ENCODE measurements at regions not wholly inside any gene's neighbourhood (a gene's known extent, or its start where the extent isn't known, plus 50 kb on each side); places are given as distances from the start of the nearest gene placed in this dataset.

DNA sequence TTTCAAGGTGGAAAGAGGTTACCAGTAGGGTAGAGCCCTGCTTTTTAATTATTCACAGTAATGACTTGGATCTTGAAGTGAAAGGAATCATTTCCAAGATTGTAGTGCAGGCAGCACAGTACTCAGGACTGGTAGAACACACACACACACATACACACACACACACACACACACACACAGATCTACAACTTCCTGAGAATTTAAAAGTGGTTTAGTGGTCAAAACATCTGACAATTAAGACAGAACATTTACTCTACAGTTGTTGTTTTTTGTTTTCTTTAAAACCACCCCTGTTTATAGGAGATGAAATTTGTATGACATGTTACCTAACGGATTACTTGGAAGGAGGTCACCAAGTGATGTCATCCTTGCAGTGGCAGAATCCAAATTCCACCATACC lies 146.7 kb upstream of the VRK2 start:
- DNase-seq: no peak

DNA sequence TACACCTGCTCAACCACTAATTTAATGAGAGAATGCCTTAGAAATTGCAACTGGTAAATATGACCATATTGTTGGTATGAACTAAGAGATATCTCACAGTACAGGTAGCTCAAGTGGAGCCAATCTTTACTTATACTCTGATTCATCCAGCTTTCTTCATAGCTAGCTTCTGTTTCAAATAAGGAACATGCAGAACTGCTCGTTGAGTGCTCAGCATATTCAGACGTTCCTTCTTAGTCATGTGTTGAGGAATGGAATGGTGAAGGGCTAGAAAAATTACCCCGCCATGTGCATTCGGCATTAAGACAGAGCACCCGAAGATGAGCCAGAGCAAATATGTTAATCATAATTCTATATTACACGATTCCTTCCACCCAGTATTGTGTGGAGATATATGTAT lies 144.0 kb upstream of the VRK2 start:
- no peak for DNase-seq

DNA sequence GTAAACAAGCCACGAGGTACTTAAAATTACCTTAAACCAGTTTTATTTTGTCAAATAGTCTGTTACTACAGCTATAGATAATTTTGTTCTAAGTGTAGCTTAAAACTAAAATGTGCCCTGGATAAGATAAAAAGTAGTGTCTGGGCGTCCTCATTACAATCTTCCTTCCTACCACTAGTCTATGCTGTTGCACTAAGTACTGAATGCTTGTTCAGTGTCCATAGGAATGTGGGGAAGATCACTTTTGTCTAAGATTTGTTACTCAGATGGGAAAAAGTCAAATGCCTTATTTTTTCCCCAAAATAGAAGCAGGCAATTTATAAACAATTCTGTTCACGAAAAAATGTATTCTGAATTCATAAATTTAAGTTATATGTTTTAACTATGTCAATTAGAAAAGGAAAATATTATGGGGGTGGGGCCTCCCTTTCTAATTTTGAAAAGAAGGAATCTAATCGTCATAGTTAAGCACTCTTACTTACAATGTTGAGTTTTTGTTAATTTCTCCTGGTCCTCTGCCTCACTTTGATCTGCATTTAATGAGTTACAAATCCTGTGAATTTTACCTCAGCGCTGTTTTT lies 140.4 kb upstream of the VRK2 start:
- no peak for DNase-seq

DNA sequence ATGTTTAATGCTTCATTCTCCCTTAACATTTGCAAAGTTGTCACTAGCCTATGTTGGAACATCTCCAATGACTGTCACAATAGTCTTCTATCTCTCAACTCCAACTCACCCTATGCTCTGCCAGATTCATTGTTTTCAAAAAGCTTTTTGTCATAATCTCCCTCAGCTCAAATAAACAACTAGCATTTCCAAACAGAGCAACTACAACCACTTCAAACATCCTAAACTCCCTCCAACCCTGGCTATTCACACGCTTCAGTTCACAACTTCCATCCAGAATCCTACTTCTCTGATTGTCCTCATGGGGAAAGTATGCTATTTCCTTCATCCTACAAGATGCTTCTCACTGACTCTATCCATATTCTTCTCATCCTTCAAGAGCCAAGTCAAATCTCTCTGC lies 139.2 kb upstream of the VRK2 start:
- no peak for DNase-seq

DNA sequence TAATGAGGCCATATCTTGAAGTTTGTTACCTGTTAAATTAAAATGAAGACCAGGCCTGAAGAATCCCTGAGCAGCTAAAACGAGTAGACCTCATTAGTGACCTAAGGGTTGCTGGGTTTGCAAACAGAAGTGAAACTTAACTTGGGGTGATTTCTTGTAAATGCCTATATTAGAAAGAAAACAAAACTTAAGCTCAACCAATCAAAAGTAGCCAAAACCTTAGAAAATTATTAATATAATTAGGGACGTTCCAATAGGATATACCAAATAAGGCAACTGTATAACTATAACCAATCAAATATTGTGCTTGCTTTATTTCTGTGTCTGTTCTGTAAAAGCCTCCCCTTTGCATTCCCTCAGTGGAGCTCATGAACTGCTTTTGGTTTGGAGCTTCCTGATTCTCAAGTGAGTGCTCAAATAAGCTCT lies 137.9 kb upstream of the VRK2 start:
- DNase-seq: no peak

DNA sequence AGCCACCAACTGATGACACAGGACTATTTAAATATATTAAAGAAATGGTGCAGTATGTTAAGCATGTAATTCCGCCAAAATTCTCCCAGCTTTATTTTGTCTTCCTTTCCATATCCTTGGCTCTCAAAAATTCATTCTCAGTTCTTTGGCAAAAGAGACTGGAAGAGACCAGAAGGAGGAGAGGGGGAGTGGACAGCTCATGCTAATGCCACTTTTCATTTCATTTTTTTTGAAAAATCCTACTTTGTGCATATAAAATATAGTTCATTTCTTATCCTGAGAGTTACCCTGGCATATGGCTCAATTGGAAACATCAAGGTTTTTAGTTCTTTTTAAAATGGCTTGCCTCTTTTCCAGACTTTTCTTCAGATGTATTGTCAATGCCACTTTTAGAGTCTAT lies 128.5 kb upstream of the VRK2 start:
- no peak for DNase-seq

DNA sequence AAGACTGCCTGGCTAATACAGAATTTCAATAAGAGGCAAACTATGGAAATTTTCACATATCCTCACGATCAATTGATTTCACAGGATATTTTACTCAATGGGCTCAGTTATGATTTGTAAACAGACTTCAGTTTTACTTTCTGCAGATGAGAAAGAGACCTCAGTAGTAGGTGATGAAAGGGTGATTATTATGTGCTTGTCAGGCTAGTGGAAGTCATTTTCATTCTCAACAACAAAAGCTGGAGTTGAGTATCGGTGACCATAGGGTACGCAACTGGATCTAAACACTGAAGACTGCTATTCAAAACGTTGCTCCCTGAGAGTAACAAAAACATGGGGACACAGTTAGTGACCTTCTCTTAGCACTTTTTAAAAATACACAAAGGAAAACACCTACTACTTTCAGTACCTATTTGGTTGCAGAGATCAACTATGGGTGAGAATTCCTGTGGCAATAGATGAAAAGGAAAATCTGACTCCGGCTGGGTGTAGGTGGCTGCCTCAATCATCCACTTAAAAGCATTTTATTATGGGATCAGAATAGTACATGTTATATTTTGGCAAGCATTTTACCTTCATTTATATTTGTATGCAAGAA lies 126.2 kb upstream of the VRK2 start:
- DNase-seq: no peak

DNA sequence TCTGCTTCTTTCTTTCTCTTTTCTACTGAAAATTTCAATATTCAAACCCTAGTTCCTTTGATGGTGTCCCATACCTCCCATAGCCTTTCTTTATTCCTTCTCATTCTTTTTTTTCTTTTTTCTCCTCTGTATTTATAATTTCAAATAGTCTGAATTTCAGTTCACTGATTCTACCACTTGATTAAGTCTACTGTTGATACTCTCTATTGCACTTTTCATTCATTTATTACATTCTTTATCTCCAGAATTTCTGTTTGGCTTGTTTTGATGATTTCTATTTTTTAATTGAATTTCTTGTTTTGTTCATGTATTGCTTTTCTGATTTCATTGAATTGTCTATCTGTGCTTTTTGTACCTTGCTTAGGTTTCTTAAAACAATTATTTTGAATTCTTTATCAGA lies 111.9 kb upstream of the VRK2 start:
- no peak for DNase-seq

DNA sequence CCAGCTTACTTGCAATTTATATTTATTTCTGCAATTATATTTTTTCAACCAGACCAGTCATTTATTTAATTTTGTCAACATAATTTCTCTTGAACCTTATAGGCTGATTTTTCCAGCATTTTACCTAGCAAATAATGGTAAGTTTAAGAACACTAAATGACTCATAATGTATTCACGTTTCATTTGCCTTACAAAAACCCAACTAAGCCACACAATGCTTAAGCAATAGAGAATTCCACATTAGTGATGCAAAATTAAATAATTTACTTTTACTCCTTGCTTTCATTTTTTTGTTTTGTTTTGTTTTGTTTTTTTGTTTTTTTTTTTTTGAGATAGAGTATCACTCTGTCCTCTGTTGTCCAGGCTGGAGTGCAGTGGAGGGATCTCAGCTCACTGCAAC lies 110.4 kb upstream of the VRK2 start:
- no peak for DNase-seq

DNA sequence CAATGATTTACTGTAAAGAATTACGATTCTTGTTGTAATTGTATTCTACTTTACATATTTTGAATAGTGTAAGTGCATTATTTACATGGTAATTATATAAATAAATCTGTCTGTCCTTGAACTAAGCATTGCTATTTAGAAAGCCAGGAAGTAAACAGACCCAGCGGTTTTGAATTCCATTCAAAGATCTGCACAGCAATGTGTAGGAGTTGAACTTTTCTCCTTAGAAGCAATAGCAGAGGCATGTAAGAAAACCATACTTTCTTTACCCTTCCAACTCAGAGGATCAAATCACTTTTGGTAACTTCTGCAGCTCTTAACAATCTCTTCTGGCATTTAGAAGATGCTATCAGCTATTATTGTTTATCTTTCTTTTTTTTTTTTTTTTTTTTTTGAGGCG lies 109.2 kb upstream of the VRK2 start:
- no peak for DNase-seq

DNA sequence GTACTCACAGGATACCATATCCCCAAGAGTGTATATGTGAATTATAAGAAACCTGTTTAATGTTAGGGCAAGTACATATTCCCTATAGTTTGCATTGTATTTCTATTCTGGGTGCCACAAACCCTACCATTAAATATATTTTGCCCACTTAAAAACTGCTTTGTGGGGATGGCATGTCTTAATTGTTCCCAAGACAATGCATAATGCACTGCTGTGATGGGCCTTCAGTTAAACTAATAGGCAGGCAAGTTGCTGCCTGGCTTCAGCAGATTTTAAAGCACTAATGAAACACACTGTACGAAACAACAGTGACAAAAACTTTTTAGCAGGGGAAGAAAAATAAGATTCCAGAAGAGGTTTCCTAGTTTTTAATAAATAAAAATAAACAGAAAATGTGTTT lies 104.8 kb upstream of the VRK2 start:
- DNase-seq: no peak

DNA sequence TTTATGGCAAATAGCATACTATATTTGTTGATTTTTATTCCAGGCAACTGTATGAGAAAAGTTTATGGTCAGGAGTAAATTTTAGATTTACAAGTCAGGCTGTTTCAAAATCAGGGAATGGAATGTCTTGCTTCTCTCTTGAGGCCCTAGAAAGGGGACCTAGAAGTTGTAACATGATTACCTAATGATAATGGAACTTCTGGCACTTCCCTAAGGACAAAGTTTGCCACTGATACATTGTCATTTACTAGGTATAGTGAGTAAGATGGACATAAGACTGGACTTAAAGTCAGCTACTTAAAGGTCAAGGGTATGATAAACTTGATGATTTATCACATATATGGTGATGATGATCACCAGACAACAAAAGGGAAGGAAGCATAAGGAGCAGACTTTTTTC lies 103.3 kb upstream of the VRK2 start:
- no peak for DNase-seq

DNA sequence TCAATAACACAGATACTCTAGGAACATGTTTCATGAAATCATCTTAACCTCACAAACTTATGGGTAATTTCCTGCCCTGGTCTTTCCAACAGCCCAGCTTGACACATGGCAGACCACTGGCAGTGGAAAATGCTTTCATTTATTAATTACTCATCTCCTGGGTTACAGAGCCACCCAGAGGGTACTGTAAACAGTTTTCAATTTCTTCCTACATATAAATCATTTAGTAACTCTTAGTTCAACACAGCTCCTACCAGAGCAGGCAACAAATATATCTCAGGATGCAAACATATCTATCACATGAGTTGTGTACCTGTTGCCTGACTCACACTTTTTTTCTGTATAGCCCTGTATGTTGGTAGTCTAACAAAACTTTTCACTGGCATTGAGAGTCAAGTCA lies 99.2 kb upstream of the VRK2 start:
- DNase-seq: no peak

DNA sequence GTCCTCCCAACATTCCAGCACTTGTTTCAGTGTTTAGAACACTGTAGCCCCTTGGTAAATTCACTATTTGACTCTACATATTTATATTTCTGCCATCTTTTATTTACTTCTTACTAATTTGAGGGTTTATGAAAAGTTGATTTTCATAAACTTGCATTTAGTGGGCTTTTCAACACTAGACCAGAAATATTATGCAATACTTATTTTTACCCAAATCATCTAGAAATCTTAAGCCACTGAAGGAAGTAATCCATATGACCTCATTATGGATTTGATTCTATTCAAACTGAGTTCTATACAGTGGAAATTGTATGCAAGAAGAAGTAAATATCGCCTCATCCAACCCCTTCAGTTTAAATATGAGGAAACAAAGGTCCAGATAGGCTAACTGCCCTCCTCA lies 92.6 kb upstream of the VRK2 start:
- DNase-seq: no peak

DNA sequence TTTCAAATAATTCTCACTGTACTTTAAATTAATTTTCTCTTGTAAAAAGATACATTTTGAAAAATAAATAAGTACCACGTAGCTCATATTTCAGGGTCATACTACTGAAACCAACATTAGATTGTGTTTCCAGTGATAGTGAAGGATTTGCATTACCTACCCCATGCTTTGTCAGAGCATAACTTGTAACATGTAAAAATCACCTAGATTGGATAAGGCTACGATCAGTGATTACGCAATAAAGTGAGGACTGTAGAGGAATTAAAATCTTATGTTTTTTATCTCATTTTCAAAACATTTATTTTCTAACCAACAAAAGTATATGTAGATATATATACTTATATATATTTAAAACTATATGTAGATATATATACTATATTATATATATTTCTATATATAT lies 89.4 kb upstream of the VRK2 start:
- no peak for DNase-seq

DNA sequence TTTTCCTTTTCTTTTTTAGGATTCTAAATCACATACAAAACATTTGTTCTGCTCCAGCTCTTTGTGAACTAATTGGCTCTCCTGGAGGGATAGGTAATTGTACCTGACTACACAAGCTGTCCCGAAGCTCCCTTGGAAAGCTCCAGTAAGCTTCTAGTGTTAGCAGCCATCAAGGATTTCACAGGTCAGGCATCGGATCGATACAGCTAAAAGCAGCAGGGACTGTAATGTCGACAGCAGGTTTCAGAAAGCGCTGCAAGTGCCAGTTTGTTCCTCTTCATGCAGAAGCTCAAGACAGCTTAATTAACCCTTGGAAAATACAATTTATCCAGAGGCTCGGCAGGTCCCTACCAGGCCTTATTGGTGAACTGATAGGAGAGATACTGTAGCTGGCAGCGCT lies 87.2 kb upstream of the VRK2 start:
- no peak for DNase-seq

DNA sequence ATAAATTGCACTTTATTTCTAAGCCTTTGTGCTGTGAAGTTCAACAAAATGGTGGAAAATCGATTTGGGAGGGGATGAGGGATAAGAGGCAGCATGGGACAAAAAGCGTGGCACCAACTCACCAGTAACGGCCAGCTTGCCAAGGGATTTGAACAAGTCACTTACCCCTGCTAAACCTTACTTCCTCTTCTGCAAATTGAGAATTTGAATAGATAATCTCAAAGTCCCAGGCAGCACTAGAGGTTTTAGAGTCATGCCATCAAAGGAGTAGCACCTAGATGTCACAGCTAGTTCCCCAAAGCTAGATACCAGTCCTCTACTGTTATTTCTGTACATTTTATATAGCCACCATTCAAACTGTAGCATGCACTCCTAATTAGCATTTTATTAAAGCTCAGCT lies 83.7 kb upstream of the VRK2 start:
- no peak for DNase-seq

DNA sequence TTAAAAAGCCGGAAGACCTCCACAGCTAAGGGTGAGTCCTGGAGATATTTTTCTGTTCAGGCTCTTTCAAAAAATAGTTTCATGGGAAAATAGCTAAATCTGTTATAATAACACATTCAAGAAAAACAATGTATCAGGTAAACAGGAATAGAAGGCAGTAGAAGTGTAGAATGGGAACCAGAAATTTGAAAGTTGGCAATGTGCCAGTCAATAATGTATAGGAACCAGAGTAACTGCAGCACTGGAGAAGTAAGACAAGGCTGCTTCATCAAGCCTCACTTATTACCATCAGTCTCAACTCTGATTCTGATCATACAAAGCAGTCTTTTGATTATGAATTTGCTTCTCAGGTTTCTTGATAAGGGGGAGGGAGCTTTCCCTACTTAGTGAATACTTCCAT lies 81.4 kb upstream of the VRK2 start:
- no peak for DNase-seq

DNA sequence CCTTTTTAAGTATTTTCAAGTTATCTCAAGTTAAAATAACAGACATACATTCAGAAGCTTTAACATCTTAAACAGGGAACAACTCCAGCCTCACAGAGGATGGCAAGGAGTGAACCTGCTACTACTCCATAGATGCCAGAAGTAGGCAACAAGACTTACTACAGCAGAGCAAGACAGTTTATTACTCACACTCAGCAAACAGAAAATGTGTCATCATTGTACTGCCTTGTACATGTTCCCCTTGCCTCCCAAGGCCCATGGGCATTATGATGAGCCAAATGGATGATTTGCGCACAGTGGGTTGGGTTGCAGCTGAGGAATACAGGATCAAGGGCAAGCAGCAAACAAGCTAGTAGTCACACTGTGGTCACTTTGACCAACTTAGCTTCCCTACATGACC lies 80.6 kb upstream of the VRK2 start:
- DNase-seq: no peak

DNA sequence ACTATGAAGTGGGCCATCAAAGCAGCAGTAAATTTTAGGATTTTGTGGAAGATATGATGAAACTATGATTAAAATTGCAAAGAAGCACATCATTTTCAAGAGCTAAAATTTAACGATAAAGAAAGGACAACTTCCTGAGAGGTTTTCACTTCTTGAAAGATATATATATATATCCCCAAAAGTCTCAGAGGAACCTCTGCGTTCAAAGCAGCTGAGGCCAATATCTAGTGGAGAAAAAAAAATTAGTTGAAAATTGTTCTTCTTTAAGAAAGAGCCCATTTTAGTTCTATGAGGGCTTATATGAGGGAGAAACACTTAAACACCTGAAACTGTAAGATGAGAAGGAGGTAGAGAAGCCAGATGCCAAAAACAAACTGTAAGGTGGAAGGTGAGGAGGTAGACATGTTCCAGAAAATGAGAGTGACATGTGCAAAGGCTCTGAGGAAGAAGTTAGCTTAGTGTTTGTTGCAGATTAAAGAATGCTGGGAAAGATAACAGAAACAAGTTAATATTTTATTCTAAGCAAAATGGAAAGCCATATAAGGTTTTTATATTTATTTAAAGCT lies 72.9 kb upstream of the VRK2 start:
- no peak for DNase-seq

DNA sequence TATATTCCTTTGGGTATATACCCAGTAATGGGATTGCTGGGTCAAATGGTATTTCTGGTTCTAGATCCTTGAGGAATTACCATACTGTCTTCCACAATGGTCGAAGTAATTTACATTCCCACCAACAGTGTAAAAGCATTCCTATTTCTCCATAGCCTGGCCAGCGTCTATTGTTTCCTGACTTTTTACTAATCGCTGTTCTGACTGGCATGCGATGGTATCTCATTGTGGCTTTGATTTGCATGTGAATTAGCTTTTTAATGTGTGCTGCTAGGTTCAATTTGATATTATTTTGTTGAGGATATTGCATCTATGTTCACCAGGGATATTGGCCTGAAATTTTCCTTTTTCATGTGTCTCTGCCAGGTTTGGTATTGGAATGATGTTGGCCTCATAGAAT lies 67.4 kb upstream of the VRK2 start:
- no peak for DNase-seq

DNA sequence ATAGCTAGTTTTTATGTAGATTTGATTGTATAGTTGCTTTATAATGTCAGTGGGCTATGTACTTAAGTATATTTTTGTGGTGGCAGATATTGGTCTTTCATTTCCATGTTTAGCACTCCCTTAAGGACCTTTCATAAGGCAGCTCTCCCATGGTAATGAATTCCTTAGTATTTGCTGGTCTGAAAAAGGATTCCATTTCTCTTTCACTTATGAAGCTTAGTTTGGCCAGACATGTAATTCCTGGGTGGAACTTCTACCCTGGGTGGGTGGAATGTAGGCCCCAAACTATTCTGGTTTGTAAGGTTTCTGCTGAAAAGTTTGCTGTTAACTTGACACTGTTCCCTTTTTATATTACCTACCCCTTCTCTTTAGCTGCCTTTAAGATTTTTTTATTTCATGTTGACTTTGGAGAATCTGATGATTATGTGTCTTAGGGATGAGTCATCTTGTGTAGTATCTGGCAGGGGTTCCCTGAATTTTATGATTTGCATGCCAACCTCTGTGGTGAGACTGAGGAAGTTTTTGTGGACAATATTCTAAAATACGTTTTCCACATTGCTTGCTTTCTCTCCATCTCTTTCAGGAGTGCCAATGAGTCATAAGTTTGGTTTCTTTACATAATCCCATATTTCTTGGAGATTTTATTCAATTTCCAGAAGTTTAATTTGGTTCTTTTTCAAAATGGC lies 65.4 kb upstream of the VRK2 start:
- no peak for DNase-seq

DNA sequence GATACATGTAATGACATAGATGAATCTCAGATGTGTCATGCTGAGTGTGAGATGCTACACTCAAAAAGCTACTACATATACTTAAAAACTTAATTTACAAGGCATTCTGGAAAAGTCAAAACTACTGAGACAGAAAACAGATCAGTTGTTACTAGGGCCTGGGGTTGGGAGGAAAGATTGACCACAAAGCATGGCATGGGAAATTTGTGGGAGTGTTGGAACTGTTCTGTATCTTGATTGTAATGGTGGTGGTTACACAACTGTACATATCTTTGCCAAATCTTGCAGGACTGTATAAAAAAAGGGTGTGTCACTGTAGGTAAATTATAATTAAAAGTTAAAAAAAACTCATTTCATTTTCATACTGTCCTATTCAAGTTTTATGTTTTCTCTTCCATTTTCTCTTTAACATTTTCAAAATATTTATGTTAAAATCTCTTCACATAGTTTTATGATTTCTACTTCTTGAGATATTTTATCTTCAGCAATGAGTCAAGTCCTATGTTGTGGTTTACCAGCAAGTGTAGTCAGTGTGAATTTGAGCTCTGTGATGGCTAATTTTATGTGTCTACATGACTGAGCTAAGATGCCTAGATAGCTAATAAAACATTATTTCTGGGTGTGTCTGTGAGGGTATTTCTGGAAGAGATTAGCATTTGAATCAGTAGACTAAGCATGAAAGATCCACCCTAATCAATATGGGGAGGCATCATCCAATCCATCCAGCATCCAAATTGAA lies 58.6 kb upstream of the VRK2 start:
- DNase-seq: no peak

All from DMS153 (cell line).